IMR-90 (cell line): ENCODE measurements at regions not wholly inside any gene's neighbourhood (a gene's known extent, or its start where the extent isn't known, plus 50 kb on each side); places are given as distances from the start of the nearest gene placed in this dataset.

Experiments used
- CTCF ChIP-seq: conservative IDR thresholded peaks from 2 replicates; pipeline ENCODE4 v1.5.1; 2012; ENCODE audit warnings: mild to moderate bottlenecking, low read depth, low read length, improper control_type of control experiment
- MXI1 ChIP-seq: IDR thresholded peaks from 2 replicates; pipeline ENCODE4 v1.6.1; 2012; ENCODE audit warnings: low read depth, mild to moderate bottlenecking, low read length, moderate library complexity, borderline replicate concordance
- POLR2A ChIP-seq: IDR thresholded peaks from 2 replicates; pipeline ENCODE4 v1.6.1; 2012; ENCODE audit warnings: mild to moderate bottlenecking, low read depth, low read length
- RAD21 ChIP-seq: IDR thresholded peaks from 2 replicates; pipeline ENCODE4 v1.6.1; 2012; ENCODE audit warnings: low read length, improper control_type of control experiment
- RCOR1 ChIP-seq: IDR thresholded peaks from 2 replicates; pipeline ENCODE4 v1.6.1; 2012; ENCODE audit warnings: mild to moderate bottlenecking, low read length, improper control_type of control experiment; ENCODE audit not compliant: insufficient replicate concordance
- SMC3 ChIP-seq: fragments of 150-350 bp; IDR thresholded peaks from 2 replicates; pipeline ENCODE4 v1.6.1; 2016; ENCODE audit warnings: low read depth, mild to moderate bottlenecking, antibody characterized with exemption, low read length, moderate library complexity
- TF ChIP-seq, protein P1 (sequence below): fragments of 150-350 bp; IDR thresholded peaks from 2 replicates; pipeline ENCODE4 v1.6.1; 2017; ENCODE audit warnings: mild to moderate bottlenecking, antibody characterized with exemption, low read length, low read depth

- TF ChIP-seq RAD21, result no peak
- no peak for TF ChIP-seq POLR2A
- no peak for TF ChIP-seq CTCF
- no peak for TF ChIP-seq RCOR1
- TF ChIP-seq SMC3, result no peak
- no peak for TF ChIP-seq MXI1
- TF ChIP-seq, protein P1, sequence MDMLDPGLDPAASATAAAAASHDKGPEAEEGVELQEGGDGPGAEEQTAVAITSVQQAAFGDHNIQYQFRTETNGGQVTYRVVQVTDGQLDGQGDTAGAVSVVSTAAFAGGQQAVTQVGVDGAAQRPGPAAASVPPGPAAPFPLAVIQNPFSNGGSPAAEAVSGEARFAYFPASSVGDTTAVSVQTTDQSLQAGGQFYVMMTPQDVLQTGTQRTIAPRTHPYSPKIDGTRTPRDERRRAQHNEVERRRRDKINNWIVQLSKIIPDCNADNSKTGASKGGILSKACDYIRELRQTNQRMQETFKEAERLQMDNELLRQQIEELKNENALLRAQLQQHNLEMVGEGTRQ, result no peak
Measured at GRCh38 chr4:164197556-164197955, 556.4 kb upstream of the SMIM31 start.
